ENCODE measurements at regions not wholly inside any gene's neighbourhood (a gene's known extent, or its start where the extent isn't known, plus 50 kb on each side); places are given as distances from the start of the nearest gene placed in this dataset.
"Not testable (repeated sequence)": the region's sequence is repeated elsewhere in the genome, so short reads cannot be mapped to it uniquely, and the experiment has no call there.

DNA sequence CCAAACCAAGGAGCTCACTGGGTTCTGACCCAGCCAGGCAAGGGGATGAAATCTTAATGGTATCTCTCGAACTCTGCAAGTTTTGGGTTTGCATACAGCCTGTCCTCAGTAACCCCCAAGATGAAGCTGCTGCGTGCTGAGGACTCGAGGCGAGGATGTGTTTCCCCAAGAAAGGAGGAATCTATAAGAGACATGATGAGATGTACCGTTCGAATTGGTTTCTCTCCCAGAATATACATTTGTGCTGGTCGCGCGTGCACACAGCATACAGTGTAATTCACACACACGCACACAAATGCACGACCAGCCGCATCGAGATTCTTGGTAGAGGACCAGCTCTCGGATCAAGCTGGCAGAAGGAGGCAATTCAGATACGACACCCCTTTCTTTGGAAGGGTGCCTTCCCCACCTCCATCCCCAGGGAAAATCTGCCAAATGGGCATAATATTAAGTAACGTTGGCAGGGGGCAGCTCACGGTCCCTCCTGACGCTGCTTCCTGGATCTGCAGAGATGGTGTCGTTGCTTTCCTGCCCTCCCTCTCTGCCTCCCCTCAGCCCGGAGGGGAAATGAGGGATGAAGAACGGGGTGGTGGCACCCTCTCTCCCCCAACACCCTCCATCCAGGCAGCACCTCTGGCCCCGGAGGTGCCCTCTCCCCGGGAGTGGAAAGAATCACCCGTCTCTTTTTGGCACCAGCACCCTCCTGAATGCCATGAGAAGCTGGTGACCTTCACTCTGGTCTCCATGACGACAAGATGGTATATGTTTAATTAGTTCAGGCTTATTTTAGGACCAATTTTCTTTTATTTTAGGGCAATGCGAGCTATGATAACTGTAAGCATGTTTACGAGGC is 310.2 kb downstream of the ZNF536 start:
- Histone ChIP-seq H3K27me3 (replicated peaks) (no peaks in the 10 kb centered on the region), H3K27ac (no peak overlapping the region), H3K36me3 (replicated peaks) (no peaks in the 10 kb centered on the region), H3K4me3 (ENCODE audit: low read depth, low read length) (no peak overlapping the region)
- no peak for TF ChIP-seq CTCF (IDR thresholded peaks at IDR 0.05; ENCODE audit: low read depth, low read length, missing control alignments)
- no peak for DNase-seq
- in situ Hi-C loops (cut with HindIII; ENCODE audit: low pct_ligation_motif_present, low sequenced_read_pairs), result no loop called here

DNA sequence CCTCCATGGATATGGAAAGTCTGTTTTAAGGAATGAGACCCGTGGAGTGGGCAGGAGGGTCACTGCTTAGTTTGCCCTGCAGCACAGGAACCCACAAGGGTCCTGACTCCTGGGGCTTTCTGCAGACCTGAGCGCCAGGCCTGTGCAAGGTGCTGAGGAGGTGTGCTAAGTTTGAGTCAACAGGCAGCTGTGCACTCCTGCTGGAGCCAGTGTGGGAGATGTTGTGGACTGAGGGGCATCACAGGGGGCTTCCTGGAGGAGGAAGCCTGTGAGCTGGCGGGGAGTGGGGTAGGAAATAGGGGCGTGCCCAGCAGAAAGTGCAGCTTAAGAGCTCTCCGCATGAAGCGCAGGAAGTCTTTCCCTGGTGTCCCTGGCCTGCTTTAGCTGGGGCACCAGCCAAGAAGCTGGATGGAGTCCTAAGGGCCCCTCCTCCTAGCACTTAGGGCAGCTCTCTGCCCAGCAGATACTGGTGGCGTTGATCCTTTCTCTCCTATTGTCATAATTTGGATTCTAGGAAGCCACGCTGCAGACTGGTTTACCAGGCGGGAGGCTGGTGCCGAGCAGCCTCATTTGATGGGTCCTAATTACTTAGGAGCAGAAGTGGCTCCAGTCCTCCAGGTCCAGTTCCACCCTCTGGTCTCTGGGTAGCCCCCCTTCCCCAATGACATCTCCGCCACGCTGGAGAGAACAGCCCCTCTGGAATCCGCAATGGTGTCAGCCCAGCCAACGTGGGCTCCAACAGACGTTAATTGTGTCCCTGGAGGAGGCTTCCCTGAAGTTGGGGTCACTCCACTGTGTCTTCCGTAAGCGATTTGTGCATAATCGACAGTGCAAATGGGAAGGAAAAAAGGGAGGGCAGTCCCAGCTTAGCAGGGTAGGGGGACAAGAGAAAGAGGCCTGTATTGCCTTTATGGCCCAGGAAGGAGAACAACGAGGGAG is 309.2 kb downstream of the ZNF536 start:
- no peak overlapping the region for H3K27ac ChIP-seq
- H3K4me3 ChIP-seq (ENCODE audit: low read depth, low read length), result no peak overlapping the region
- H3K36me3 ChIP-seq (replicated peaks), result no peaks in the 10 kb centered on the region
- no peak for DNase-seq
- no peaks in the 10 kb centered on the region for H3K27me3 ChIP-seq (replicated peaks)
- in situ Hi-C loops (cut with HindIII; ENCODE audit: low pct_ligation_motif_present, low sequenced_read_pairs), result no loop called here
- TF ChIP-seq CTCF (IDR thresholded peaks at IDR 0.05; ENCODE audit: low read depth, low read length, missing control alignments), result no peak

DNA sequence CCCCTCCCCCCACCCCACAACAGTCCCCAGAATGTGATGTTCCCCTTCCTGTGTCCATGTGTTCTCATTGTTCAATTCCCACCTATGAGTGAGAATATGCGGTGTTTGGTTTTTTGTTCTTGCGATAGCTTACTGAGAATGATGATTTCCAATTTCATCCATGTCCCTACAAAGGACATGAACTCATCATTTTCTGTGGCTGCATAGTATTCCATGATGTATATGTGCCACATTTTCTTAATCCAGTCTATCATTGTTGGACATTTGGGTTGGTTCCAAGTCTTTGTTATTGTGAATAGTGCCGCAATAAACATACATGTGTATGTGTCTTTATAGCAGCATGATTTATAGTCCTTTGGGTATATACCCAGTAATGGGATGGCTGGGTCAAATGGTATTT is 308.2 kb downstream of the ZNF536 start:
- in situ Hi-C loops (cut with HindIII; ENCODE audit: low pct_ligation_motif_present, low sequenced_read_pairs); H3K27me3 ChIP-seq (replicated peaks); H3K27ac ChIP-seq; H3K36me3 ChIP-seq (replicated peaks); DNase-seq; H3K4me3 ChIP-seq (ENCODE audit: low read depth, low read length): not testable (repeated sequence)

- in situ Hi-C loops (cut with HindIII; ENCODE audit: low pct_ligation_motif_present, low sequenced_read_pairs), result no loop called here
- TF ChIP-seq CTCF (IDR thresholded peaks at IDR 0.05; ENCODE audit: low read depth, low read length, missing control alignments), result no peak
- Histone ChIP-seq H3K27me3 (replicated peaks) (no peaks in the 10 kb centered on the region), H3K27ac (no peak overlapping the region), H3K4me3 (ENCODE audit: low read depth, low read length) (no peak overlapping the region), H3K36me3 (replicated peaks) (no peaks in the 10 kb centered on the region)
- no peak for DNase-seq
Measured at GRCh38 chr19:30679789-30680188, 307.6 kb downstream of the ZNF536 start.

DNA sequence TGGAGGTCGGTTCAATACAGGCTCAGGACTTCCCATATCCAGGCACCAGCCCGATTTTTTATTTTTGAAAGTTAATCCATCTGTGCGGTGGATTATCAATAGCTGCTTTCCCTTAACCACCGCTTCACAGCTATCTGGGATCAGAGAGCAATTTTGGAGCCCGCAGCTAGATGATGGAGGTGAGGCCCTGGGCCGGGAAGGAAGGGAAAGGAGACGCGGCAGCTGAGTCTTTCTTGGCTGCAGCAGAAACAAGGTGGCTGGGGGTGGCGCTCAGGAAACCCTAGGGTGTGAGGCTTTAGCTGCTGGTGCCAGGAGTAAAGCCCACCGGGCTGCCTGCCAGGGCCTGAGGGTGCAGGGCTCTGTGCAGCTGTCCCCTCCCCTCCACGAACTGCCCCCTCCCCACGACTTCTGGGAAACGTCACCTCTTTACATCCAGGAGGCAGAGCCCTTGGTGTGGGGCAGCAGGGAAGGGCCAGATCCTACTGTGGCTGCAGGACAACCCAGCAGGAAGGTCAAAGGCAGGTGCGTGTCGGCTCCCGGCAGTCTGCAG is 307.0 kb downstream of the ZNF536 start:
- no peaks in the 10 kb centered on the region for H3K27me3 ChIP-seq (replicated peaks)
- in situ Hi-C loops (cut with HindIII; ENCODE audit: low pct_ligation_motif_present, low sequenced_read_pairs), result no loop called here
- H3K36me3 ChIP-seq (replicated peaks), result no peaks in the 10 kb centered on the region
- H3K27ac ChIP-seq, result no peak overlapping the region
- DNase-seq, result no peak
- H3K4me3 ChIP-seq (ENCODE audit: low read depth, low read length), result no peak overlapping the region
- no peak for TF ChIP-seq CTCF (IDR thresholded peaks at IDR 0.05; ENCODE audit: low read depth, low read length, missing control alignments)

DNA sequence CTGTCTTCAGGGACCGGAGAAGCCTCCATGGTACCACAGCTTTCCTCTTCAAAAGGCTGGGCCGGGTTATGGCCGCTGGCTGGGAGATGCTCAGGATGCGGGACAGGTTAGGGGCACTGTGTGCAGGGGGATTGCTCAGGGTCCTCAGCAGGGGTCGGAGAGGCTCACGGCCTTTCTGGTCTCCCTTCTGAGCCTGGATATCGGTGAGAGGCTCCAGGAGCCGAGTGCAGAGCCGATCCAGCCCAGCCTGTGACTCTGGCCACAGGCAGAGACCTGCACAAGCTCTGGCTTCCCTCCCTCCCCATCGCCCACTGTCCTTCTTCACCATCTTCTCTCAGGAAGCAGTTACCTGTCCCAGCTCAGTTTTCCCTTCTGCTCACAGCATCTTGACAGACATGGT is 306.0 kb downstream of the ZNF536 start:
- Histone ChIP-seq H3K27me3 (replicated peaks) (no peaks in the 10 kb centered on the region), H3K27ac (no peak overlapping the region), H3K36me3 (replicated peaks) (no peaks in the 10 kb centered on the region), H3K4me3 (ENCODE audit: low read depth, low read length) (no peak overlapping the region)
- in situ Hi-C loops (cut with HindIII; ENCODE audit: low pct_ligation_motif_present, low sequenced_read_pairs), result no loop called here
- no peak for DNase-seq
- TF ChIP-seq CTCF (IDR thresholded peaks at IDR 0.05; ENCODE audit: low read depth, low read length, missing control alignments), result no peak

Measured in brain microvascular endothelial cell (primary cell).